HG03571 (cell line): ENCODE measurements at regions not wholly inside any gene's neighbourhood (a gene's known extent, or its start where the extent isn't known, plus 50 kb on each side); places are given as distances from the start of the nearest gene placed in this dataset.
"Not testable (repeated sequence)": the region's sequence is repeated elsewhere in the genome, so short reads cannot be mapped to it uniquely, and the experiment has no call there.

ENCODE experiments used
- ATAC-seq: cut with Tn5 transposase; IDR thresholded peaks from one replicate; pipeline ENCODE4 v1.9.1; 2021; ENCODE audit not compliant: unreplicated experiment

GRCh38 chr10:109663122-109663521, 260.2 kb downstream of the XPNPEP1 start:
- ATAC-seq: no peak

- ATAC-seq: not testable (repeated sequence)
Measured at GRCh38 chr10:109652612-109653011, 270.7 kb downstream of the XPNPEP1 start.

GRCh38 chr10:109650228-109650627, 273.1 kb downstream of the XPNPEP1 start:
- no peak for ATAC-seq

- no peak for ATAC-seq
Measured at GRCh38 chr10:109647627-109648026, 275.7 kb downstream of the XPNPEP1 start.

- ATAC-seq: no peak
Measured at GRCh38 chr10:109633846-109634245, 289.5 kb downstream of the XPNPEP1 start.

GRCh38 chr10:109633017-109633416, 290.3 kb downstream of the XPNPEP1 start:
- not testable (repeated sequence) for ATAC-seq

GRCh38 chr10:109624939-109625338, 298.4 kb downstream of the XPNPEP1 start:
- ATAC-seq: no peak

GRCh38 chr10:109622566-109622965, 300.7 kb downstream of the XPNPEP1 start:
- ATAC-seq: no peak

- ATAC-seq: no peak
Measured at GRCh38 chr10:109620396-109620795, 302.9 kb downstream of the XPNPEP1 start.

GRCh38 chr10:109619914-109620313, 303.4 kb downstream of the XPNPEP1 start:
- ATAC-seq: no peak

GRCh38 chr10:109618748-109619147, 304.6 kb downstream of the XPNPEP1 start:
- no peak for ATAC-seq

GRCh38 chr10:109618301-109618700, 305.0 kb downstream of the XPNPEP1 start:
- ATAC-seq: no peak

- ATAC-seq: no peak
Measured at GRCh38 chr10:109616359-109616980, 306.8 kb downstream of the XPNPEP1 start.

- ATAC-seq: not testable (repeated sequence)
Measured at GRCh38 chr10:109595356-109595755, 328.0 kb downstream of the XPNPEP1 start.

GRCh38 chr10:109593682-109594081, 329.6 kb downstream of the XPNPEP1 start:
- no peak for ATAC-seq

GRCh38 chr10:109592391-109592790, 330.9 kb downstream of the XPNPEP1 start:
- ATAC-seq: no peak

GRCh38 chr10:109591601-109592000, 331.7 kb downstream of the XPNPEP1 start:
- ATAC-seq: no peak

- ATAC-seq: no peak
Measured at GRCh38 chr10:109588259-109588658, 335.1 kb downstream of the XPNPEP1 start.

- ATAC-seq: no peak
Measured at GRCh38 chr10:109587366-109587765, 335.9 kb downstream of the XPNPEP1 start.

- no peak for ATAC-seq
Measured at GRCh38 chr10:109556399-109556798, 366.9 kb downstream of the XPNPEP1 start.

GRCh38 chr10:109542050-109542603, 381.2 kb downstream of the XPNPEP1 start:
- not testable (repeated sequence) for ATAC-seq

- no peak for ATAC-seq
Measured at GRCh38 chr10:109534193-109534592, 389.1 kb downstream of the XPNPEP1 start.

- ATAC-seq: no peak
Measured at GRCh38 chr10:109529258-109529657, 394.1 kb downstream of the XPNPEP1 start.
